NCI-H69 (cell line): ENCODE measurements at regions not wholly inside any gene's neighbourhood (a gene's known extent, or its start where the extent isn't known, plus 50 kb on each side); places are given as distances from the start of the nearest gene placed in this dataset.

Source experiments
- DNase-seq: peaks from one replicate; lab custom pipeline; 2025; lab: John Stamatoyannopoulos, UW

GRCh38 chr3:94996743-94997142, 933.9 kb downstream of the NSUN3 start:
- DNase-seq, result peak; percentile 84

- peak; percentile 86 for DNase-seq
These were observed 939.7 kb downstream of the NSUN3 start for GRCh38 chr3:95002438-95003046.

GRCh38 chr3:95028688-95029087, 965.8 kb downstream of the NSUN3 start:
- DNase-seq, result peak; percentile 74

- DNase-seq, result peak; percentile 69
These were observed 966.8 kb downstream of the NSUN3 start for GRCh38 chr3:95029644-95030043.

- no peak for DNase-seq
These were observed 973.7 kb downstream of the NSUN3 start for GRCh38 chr3:95036526-95037021.

- no peak for DNase-seq
These were observed 974.2 kb downstream of the NSUN3 start for GRCh38 chr3:95037097-95037496.

GRCh38 chr3:95037927-95038326, 975.1 kb downstream of the NSUN3 start:
- DNase-seq, result no peak

- DNase-seq, result peak; percentile 84
These were observed 981.2 kb downstream of the NSUN3 start for GRCh38 chr3:95044101-95044500.

- DNase-seq, result no peak
These were observed 985.7 kb downstream of the NSUN3 start for GRCh38 chr3:95048564-95048963.

GRCh38 chr3:95049841-95050240, 987.0 kb downstream of the NSUN3 start:
- DNase-seq, result no peak

GRCh38 chr3:95055288-95055687, 992.4 kb downstream of the NSUN3 start:
- DNase-seq, result no peak

- no peak for DNase-seq
These were observed 1019.3 kb downstream of the NSUN3 start for GRCh38 chr3:95082191-95082590.

GRCh38 chr3:95084738-95085137, 1021.9 kb downstream of the NSUN3 start:
- DNase-seq, result no peak

- DNase-seq, result no peak
These were observed 1025.6 kb downstream of the NSUN3 start for GRCh38 chr3:95088464-95088863.

- peak; percentile 69 for DNase-seq
These were observed 1034.6 kb downstream of the NSUN3 start for GRCh38 chr3:95097493-95097892.

- no peak for DNase-seq
These were observed 1058.1 kb downstream of the NSUN3 start for GRCh38 chr3:95120921-95121320.

GRCh38 chr3:95123104-95123503, 1060.2 kb downstream of the NSUN3 start:
- DNase-seq, result no peak

GRCh38 chr3:95134693-95135413, 1072.0 kb downstream of the NSUN3 start:
- DNase-seq, result no peak

- DNase-seq, result no peak
These were observed 1085.2 kb downstream of the NSUN3 start for GRCh38 chr3:95148107-95148506.

GRCh38 chr3:95151590-95151989, 1088.7 kb downstream of the NSUN3 start:
- no peak for DNase-seq

GRCh38 chr3:95154766-95155165, 1091.9 kb downstream of the NSUN3 start:
- DNase-seq, result peak; percentile 54

GRCh38 chr3:95162794-95163193, 1099.9 kb downstream of the NSUN3 start:
- DNase-seq, result no peak

GRCh38 chr3:95167748-95168147, 1104.9 kb downstream of the NSUN3 start:
- no peak for DNase-seq

- DNase-seq, result no peak
These were observed 1105.7 kb downstream of the NSUN3 start for GRCh38 chr3:95168526-95168925.
